WTC11 (cell line): ENCODE measurements at regions not wholly inside any gene's neighbourhood (a gene's known extent, or its start where the extent isn't known, plus 50 kb on each side); places are given as distances from the start of the nearest gene placed in this dataset.

ENCODE experiments used
- ATAC-seq: fragments of 200-7000 bp; cut with Tn5 transposase; 2 replicates; pipeline ENCODE4 v1.10.0; 2021; ENCODE audit warnings: mild to moderate bottlenecking, moderate library complexity
- CTCF ChIA-PET: fragments of 300-600 bp; sonication (Branson Sonifier 250); formaldehyde crosslinking; loops from one replicate; lab custom pipeline; 2021; ENCODE audit warnings: antibody characterized with exemption; lab: Charles Lee
- POLR2A ChIA-PET: fragments of 350-600 bp; sonication (Branson Sonifier 250); formaldehyde crosslinking; loops from one replicate; lab custom pipeline; 2021; ENCODE audit warnings: antibody characterized with exemption; lab: Charles Lee
- DNase-seq: peaks from one replicate; pipeline ENCODE4 v3.0.0; 2021; ENCODE audit warnings: low spot score
- H3K27ac Mint-ChIP-seq: 2 replicates; pipeline ENCODE4 v1.8.0; 2021; ENCODE audit warnings: mixed read lengths
- H3K27me3 Mint-ChIP-seq: 2 replicates; pipeline ENCODE4 v1.8.0; 2021; ENCODE audit warnings: low read depth, mild to moderate bottlenecking, moderate library complexity, mixed read lengths
- H3K36me3 Mint-ChIP-seq: 2 replicates; pipeline ENCODE4 v1.8.0; 2021; ENCODE audit warnings: mixed read lengths
- H3K4me1 Mint-ChIP-seq: 2 replicates; pipeline ENCODE4 v1.8.0; 2022; ENCODE audit warnings: mixed read lengths
- H3K4me3 Mint-ChIP-seq: 2 replicates; pipeline ENCODE4 v1.8.0; 2021; ENCODE audit warnings: mild to moderate bottlenecking, moderate library complexity, mixed read lengths
- H3K9me3 Mint-ChIP-seq: 2 replicates; pipeline ENCODE4 v1.8.0; 2021; ENCODE audit warnings: mixed read lengths
- ATF1 ChIP-seq: sonication (generic); formaldehyde crosslinking; IDR thresholded peaks from 2 replicates; pipeline ENCODE4 v1.8.1; 2023; ENCODE audit warnings: mild to moderate bottlenecking, moderate library complexity, missing genetic modification reagents
- ATF3 ChIP-seq: sonication (generic); formaldehyde crosslinking; conservative IDR thresholded peaks from 2 replicates; pipeline ENCODE4 v1.8.1; 2022; ENCODE audit warnings: mild to moderate bottlenecking, missing genetic modification reagents
- CTCF ChIP-seq: fragments of 200-600 bp; IDR thresholded peaks from 2 replicates; pipeline ENCODE4 v1.8.0; 2022; ENCODE audit warnings: antibody characterized with exemption
- ESRRA ChIP-seq: sonication (generic); formaldehyde crosslinking; IDR thresholded peaks from 2 replicates; pipeline ENCODE4 v1.8.1; 2022; ENCODE audit warnings: mild to moderate bottlenecking, missing genetic modification reagents, borderline replicate concordance
- IRF1 ChIP-seq: sonication (generic); formaldehyde crosslinking; IDR thresholded peaks from 2 replicates; pipeline ENCODE4 v1.8.0; 2023; ENCODE audit warnings: missing genetic modification reagents
- JAZF1 ChIP-seq: fragments of 250-450 bp; sonication (Bioruptor Pico); IDR thresholded peaks from 2 replicates; pipeline ENCODE4 v1.9.0; 2021; ENCODE audit warnings: moderate library complexity, mild to moderate bottlenecking, inconsistent platforms
- MAX ChIP-seq: sonication (generic); formaldehyde crosslinking; IDR thresholded peaks from 2 replicates; pipeline ENCODE4 v1.8.0; 2022; ENCODE audit warnings: mild to moderate bottlenecking, missing genetic modification reagents
- NFE2L1 ChIP-seq: sonication (generic); formaldehyde crosslinking; IDR thresholded peaks from 2 replicates; pipeline ENCODE4 v1.8.1; 2023; ENCODE audit warnings: missing genetic modification reagents
- NFYB ChIP-seq: sonication (generic); formaldehyde crosslinking; conservative IDR thresholded peaks from 2 replicates; pipeline ENCODE4 v1.8.0; 2022; ENCODE audit warnings: low read depth, missing genetic modification reagents
- SMAD4 ChIP-seq: sonication (generic); formaldehyde crosslinking; IDR thresholded peaks from 2 replicates; pipeline ENCODE4 v1.8.0; 2022; ENCODE audit warnings: mild to moderate bottlenecking, missing genetic modification reagents
- TEAD4 ChIP-seq: sonication (generic); formaldehyde crosslinking; IDR thresholded peaks from 2 replicates; pipeline ENCODE4 v1.8.0; 2022; ENCODE audit warnings: mild to moderate bottlenecking, missing genetic modification reagents
- TP53 ChIP-seq: sonication (generic); formaldehyde crosslinking; IDR thresholded peaks from 2 replicates; pipeline ENCODE4 v1.8.1; 2023; ENCODE audit warnings: mild to moderate bottlenecking, missing genetic modification reagents
- ZNF396 ChIP-seq: fragments of 250-450 bp; sonication (Bioruptor Pico); IDR thresholded peaks from 2 replicates; pipeline ENCODE4 v1.8.0; 2021; ENCODE audit warnings: mild to moderate bottlenecking, moderate library complexity, borderline replicate concordance
- ZNF671 ChIP-seq: fragments of 250-450 bp; sonication (Bioruptor Pico); IDR thresholded peaks from 2 replicates; pipeline ENCODE4 v1.8.0; 2021; ENCODE audit warnings: mild to moderate bottlenecking
- TF ChIP-seq, protein P1 (sequence below): sonication (generic); formaldehyde crosslinking; IDR thresholded peaks from 2 replicates; pipeline ENCODE4 v1.8.1; 2023; ENCODE audit warnings: mild to moderate bottlenecking, missing genetic modification reagents, borderline replicate concordance
- TF ChIP-seq, protein P2 (sequence below): sonication (generic); formaldehyde crosslinking; IDR thresholded peaks from 2 replicates; pipeline ENCODE4 v1.8.0; 2022; ENCODE audit warnings: mild to moderate bottlenecking, missing genetic modification reagents
- TF ChIP-seq, protein P3 (sequence below): sonication (generic); formaldehyde crosslinking; IDR thresholded peaks from 2 replicates; pipeline ENCODE4 v1.8.0; 2022; ENCODE audit warnings: mild to moderate bottlenecking, missing genetic modification reagents

DNA sequence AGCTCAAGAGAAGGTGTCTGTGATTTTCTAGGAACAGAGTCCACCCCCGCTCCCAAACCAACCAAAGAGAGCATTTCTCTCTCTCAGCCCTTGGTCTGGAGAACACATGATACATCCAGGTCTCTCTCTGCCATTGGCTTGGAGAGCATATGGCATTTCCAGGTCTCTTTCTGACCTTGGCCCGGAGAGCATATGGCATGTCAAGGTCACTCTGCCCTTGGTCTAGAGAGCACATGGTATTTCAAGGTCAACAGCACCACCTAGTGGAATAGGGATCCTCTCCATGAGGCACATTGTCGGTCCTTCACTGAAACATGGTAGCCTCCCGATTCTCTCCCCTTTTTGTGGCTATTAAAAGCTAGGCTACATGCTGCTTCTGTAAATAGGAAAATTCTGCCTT is 437.7 kb upstream of the OLFM3 start:
- POLR2A ChIA-PET, result no interaction called here
- DNase-seq (peak; percentile 46), ATAC-seq (peak; percentile 91)
- Mint-ChIP-seq H3K27me3 (no peaks in the 10 kb centered on the region), H3K9me3 (peaks cover 5% of the 10 kb centered on the region), H3K27ac (peak overlapping the region; percentile 28; the same call in 1 of the 2 replicates), H3K36me3 (no peaks in the 10 kb centered on the region), H3K4me3 (no peak overlapping the region), H3K4me1 (no peaks in the 10 kb centered on the region)
- CTCF ChIA-PET, result interaction anchor here (0.6 to 1.5 kb wide), 8 partner anchors 20 to 914 kb away, joined by 3 to 7 read pairs (median 3); no protein-coding TSS in a partner anchor
- TF ChIP-seq, protein P1, sequence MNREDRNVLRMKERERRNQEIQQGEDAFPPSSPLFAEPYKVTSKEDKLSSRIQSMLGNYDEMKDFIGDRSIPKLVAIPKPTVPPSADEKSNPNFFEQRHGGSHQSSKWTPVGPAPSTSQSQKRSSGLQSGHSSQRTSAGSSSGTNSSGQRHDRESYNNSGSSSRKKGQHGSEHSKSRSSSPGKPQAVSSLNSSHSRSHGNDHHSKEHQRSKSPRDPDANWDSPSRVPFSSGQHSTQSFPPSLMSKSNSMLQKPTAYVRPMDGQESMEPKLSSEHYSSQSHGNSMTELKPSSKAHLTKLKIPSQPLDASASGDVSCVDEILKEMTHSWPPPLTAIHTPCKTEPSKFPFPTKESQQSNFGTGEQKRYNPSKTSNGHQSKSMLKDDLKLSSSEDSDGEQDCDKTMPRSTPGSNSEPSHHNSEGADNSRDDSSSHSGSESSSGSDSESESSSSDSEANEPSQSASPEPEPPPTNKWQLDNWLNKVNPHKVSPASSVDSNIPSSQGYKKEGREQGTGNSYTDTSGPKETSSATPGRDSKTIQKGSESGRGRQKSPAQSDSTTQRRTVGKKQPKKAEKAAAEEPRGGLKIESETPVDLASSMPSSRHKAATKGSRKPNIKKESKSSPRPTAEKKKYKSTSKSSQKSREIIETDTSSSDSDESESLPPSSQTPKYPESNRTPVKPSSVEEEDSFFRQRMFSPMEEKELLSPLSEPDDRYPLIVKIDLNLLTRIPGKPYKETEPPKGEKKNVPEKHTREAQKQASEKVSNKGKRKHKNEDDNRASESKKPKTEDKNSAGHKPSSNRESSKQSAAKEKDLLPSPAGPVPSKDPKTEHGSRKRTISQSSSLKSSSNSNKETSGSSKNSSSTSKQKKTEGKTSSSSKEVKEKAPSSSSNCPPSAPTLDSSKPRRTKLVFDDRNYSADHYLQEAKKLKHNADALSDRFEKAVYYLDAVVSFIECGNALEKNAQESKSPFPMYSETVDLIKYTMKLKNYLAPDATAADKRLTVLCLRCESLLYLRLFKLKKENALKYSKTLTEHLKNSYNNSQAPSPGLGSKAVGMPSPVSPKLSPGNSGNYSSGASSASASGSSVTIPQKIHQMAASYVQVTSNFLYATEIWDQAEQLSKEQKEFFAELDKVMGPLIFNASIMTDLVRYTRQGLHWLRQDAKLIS, result no peak
- TF ChIP-seq ZNF671 (CRISPR knock-in tag), result no peak
- no peak for TF ChIP-seq SMAD4 (CRISPR knock-in tag)
- TF ChIP-seq ESRRA, result peak; percentile 100
- peak; percentile 28; the same call in 1 of the 2 replicates for TF ChIP-seq MAX (CRISPR knock-in tag)
- TF ChIP-seq CTCF, result peak; percentile 59; the same call in 1 of the 2 replicates

DNA sequence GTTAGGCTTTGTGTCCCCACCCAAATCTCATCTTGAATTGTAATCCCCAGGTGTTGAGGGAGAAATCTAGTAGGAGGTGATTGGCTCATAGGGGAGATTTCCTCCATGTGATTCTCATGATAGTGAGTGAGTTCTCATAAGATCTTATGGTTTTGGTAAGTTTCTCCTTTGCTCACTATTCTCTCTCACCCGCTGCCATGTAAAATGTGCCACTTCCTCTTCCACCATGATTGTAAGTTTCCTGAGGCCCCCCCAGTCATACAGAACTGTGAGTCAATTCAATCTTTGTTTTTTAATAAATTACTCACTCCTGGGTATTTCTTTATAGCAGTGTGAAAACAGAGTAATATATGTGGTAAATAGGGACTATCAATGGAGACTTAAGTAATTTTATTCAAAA is 434.5 kb upstream of the OLFM3 start:
- DNase-seq (no peak), ATAC-seq (no peak)
- Mint-ChIP-seq H3K4me1 (no peaks in the 10 kb centered on the region), H3K36me3 (no peaks in the 10 kb centered on the region; the same call in 1 of the 2 replicates), H3K27ac (no peak overlapping the region), H3K9me3 (peaks cover 5% of the 10 kb centered on the region), H3K27me3 (no peaks in the 10 kb centered on the region), H3K4me3 (no peak overlapping the region)
- ChIA-PET POLR2A (no interaction called here), CTCF (no interaction called here)
- TF ChIP-seq, protein P2, sequence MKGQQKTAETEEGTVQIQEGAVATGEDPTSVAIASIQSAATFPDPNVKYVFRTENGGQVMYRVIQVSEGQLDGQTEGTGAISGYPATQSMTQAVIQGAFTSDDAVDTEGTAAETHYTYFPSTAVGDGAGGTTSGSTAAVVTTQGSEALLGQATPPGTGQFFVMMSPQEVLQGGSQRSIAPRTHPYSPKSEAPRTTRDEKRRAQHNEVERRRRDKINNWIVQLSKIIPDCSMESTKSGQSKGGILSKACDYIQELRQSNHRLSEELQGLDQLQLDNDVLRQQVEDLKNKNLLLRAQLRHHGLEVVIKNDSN (CRISPR knock-in tag), result no peak
- no peak for TF ChIP-seq NFYB (CRISPR knock-in tag)
- no peak for TF ChIP-seq ATF3 (CRISPR knock-in tag)
- TF ChIP-seq, protein P1, result no peak
- TF ChIP-seq ZNF396 (CRISPR knock-in tag), result no peak
- TF ChIP-seq SMAD4 (CRISPR knock-in tag), result no peak
- no peak for TF ChIP-seq IRF1 (CRISPR knock-in tag)
- TF ChIP-seq NFE2L1, result no peak
- TF ChIP-seq TP53 (CRISPR knock-in tag), result no peak
- no peak for TF ChIP-seq TEAD4 (CRISPR knock-in tag)
- TF ChIP-seq ATF1 (CRISPR knock-in tag), result no peak
- TF ChIP-seq, protein P3, sequence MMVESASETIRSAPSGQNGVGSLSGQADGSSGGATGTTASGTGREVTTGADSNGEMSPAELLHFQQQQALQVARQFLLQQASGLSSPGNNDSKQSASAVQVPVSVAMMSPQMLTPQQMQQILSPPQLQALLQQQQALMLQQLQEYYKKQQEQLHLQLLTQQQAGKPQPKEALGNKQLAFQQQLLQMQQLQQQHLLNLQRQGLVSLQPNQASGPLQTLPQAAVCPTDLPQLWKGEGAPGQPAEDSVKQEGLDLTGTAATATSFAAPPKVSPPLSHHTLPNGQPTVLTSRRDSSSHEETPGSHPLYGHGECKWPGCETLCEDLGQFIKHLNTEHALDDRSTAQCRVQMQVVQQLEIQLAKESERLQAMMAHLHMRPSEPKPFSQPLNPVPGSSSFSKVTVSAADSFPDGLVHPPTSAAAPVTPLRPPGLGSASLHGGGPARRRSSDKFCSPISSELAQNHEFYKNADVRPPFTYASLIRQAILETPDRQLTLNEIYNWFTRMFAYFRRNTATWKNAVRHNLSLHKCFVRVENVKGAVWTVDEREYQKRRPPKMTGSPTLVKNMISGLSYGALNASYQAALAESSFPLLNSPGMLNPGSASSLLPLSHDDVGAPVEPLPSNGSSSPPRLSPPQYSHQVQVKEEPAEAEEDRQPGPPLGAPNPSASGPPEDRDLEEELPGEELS (CRISPR knock-in tag), result no peak
- no peak for TF ChIP-seq JAZF1 (CRISPR knock-in tag)
